Naive thymus-derived CD8-positive, alpha-beta T cell (primary cell): ENCODE measurements at regions not wholly inside any gene's neighbourhood (a gene's known extent, or its start where the extent isn't known, plus 50 kb on each side); places are given as distances from the start of the nearest gene placed in this dataset.
A peak's percentile ranks its signal among the peaks of the same experiment; 100 is the strongest.

Source experiments
- ATAC-seq, 2 donors: fragments of 150-1000 bp; cut with Tn5 transposase in 1 of 2; sonication (Bioruptor Pico), chemical (Tn5 transposase) in 1 of 2; 1 replicate in 1 of 2; 2 replicates in 1 of 2; pipeline ENCODE4 v1.10.0; 2021; ENCODE audit warnings: mild to moderate bottlenecking in 2 of 2, moderate library complexity in 2 of 2
- POLR2A ChIA-PET: fragments of 350-600 bp; sonication (Branson Sonifier 250); formaldehyde crosslinking; loops from one replicate; lab custom pipeline; 2021; ENCODE audit warnings: antibody characterized with exemption; lab: Charles Lee
- DNase-seq, 10 donors: peaks; one replicate each; pipeline versions ENCODE4 v3.0.0 to v3.0.0-alpha.2; 2020 to 2022
- H3K27ac Mint-ChIP-seq, 10 donors: one replicate each; pipeline ENCODE4 v1.8.0; 2020 to 2022; ENCODE audit warnings: mild to moderate bottlenecking in 10 of 10, mixed read lengths in 10 of 10, moderate library complexity in 4 of 10, inconsistent platforms in 1 of 10
- H3K27me3 Mint-ChIP-seq, 5 donors: one replicate each; pipeline ENCODE4 v1.8.0; 2021 to 2022; ENCODE audit warnings: mixed read lengths in 5 of 5
- H3K36me3 Mint-ChIP-seq, 3 donors: one replicate each; pipeline ENCODE4 v1.8.0; 2020 to 2022; ENCODE audit warnings: mixed read lengths in 3 of 3, mild to moderate bottlenecking in 2 of 3, inconsistent platforms in 1 of 3
- H3K4me1 Mint-ChIP-seq, 4 donors: one replicate each; pipeline ENCODE4 v1.8.0; 2021 to 2022; ENCODE audit warnings: mixed read lengths in 4 of 4
- H3K4me3 Mint-ChIP-seq, 10 donors: one replicate each; pipeline ENCODE4 v1.8.0; 2020 to 2022; ENCODE audit warnings: mild to moderate bottlenecking in 10 of 10, mixed read lengths in 10 of 10, moderate library complexity in 6 of 10, inconsistent platforms in 1 of 10
- H3K9me3 Mint-ChIP-seq, 9 donors: one replicate each; pipeline ENCODE4 v1.8.0; 2020 to 2022; ENCODE audit warnings: mixed read lengths in 9 of 9, mild to moderate bottlenecking in 3 of 9, inconsistent platforms in 1 of 9, moderate library complexity in 1 of 9

DNA sequence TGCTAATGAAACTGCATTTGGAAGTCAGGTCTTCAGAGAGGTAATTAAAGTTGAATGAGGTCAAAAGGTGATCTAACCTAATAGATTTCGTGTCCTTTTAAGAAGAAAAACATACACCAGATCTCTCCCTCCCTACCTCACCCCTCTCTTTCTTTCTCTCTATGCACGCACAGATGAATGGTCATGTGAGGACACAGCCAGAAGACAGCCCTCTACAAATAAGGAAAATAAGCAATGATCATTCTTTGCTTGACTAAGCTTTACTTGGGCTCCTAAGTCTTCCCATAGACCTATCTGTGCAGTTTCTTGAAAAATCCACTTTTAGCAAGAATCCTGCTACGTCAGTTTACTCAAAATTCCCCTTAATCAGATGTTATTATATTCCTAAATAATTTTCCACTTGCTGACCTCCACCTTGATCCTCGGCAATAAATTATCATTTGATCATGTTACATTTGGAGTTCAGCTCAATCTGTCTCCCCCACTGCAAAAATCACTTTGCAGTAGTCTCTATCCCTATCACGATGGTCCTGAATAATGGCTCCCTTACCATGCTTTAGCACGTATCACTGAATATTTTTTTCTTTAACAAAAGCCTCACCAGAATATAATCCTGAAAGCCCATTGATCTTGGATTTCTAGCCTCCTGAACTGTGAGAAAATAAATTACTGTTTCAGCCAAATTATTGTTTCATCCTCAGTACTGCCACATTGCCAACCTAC is 527.3 kb downstream of the GABRG1 start:
- no peak overlapping the region for H3K27ac Mint-ChIP-seq
- no peak overlapping the region for H3K4me3 Mint-ChIP-seq
- H3K4me1 Mint-ChIP-seq, result no peaks in the 10 kb centered on the region
- H3K27me3 Mint-ChIP-seq, result no peaks in the 10 kb centered on the region
- H3K36me3 Mint-ChIP-seq, result no peaks in the 10 kb centered on the region
- POLR2A ChIA-PET, result no interaction called here
- H3K9me3 Mint-ChIP-seq, result peaks cover 0 to 20% (median 5%) of the 10 kb centered on the region in 9 donors
- DNase-seq (no peak), ATAC-seq (no peak)

- POLR2A ChIA-PET, result no interaction called here
- Mint-ChIP-seq H3K27me3 (no peaks in the 10 kb centered on the region), H3K27ac (no peak overlapping the region), H3K9me3 (peaks cover 2 to 46% (median 11%) of the 10 kb centered on the region in 9 donors), H3K4me3 (no peak overlapping the region), H3K4me1 (no peaks in the 10 kb centered on the region), H3K36me3 (no peaks in the 10 kb centered on the region)
- DNase-seq (no peak), ATAC-seq (no peak)
Observed at GRCh38 chr4:45580334-45580733, 543.5 kb downstream of the GABRG1 start.

GRCh38 chr4:45578874-45579273 is 545.0 kb downstream of the GABRG1 start:
- no peaks in the 10 kb centered on the region for H3K4me1 Mint-ChIP-seq
- ATAC-seq (no peak), DNase-seq (no peak)
- H3K27ac Mint-ChIP-seq, result no peak overlapping the region
- H3K9me3 Mint-ChIP-seq, result peaks cover 2 to 33% (median 12%) of the 10 kb centered on the region in 9 donors
- H3K4me3 Mint-ChIP-seq, result no peak overlapping the region
- H3K27me3 Mint-ChIP-seq, result no peaks in the 10 kb centered on the region
- H3K36me3 Mint-ChIP-seq, result no peaks in the 10 kb centered on the region
- POLR2A ChIA-PET, result no interaction called here

DNA sequence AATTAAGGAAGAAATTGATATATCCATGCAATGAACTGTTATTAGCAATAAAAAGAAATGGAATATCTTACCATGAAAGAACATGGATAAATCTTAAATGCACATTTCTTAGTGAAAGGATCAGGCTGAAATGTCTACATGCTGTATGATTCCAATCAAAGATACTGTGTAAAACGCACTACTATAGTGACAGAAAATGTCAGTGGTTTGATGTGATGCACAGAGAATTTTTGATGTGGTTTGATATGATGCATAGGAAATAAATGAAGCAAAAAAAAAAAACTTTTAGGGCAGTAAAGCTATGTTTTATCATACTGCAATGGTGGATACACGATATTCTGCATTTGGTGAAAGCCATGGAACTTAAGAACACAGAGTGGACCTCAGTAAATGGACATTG is 547.6 kb downstream of the GABRG1 start:
- H3K9me3 Mint-ChIP-seq, result peaks cover 2 to 14% (median 8%) of the 10 kb centered on the region in 9 donors
- no peaks in the 10 kb centered on the region for H3K4me1 Mint-ChIP-seq
- no peak for DNase-seq
- H3K27me3 Mint-ChIP-seq, result no peaks in the 10 kb centered on the region
- H3K4me3 Mint-ChIP-seq, result no peak overlapping the region
- no peak for ATAC-seq
- no peaks in the 10 kb centered on the region for H3K36me3 Mint-ChIP-seq
- no peak overlapping the region for H3K27ac Mint-ChIP-seq
- POLR2A ChIA-PET, result no interaction called here

GRCh38 chr4:45569619-45570018 is 554.2 kb downstream of the GABRG1 start:
- H3K4me3 Mint-ChIP-seq, result no peak overlapping the region
- no peaks in the 10 kb centered on the region for H3K36me3 Mint-ChIP-seq

DNA sequence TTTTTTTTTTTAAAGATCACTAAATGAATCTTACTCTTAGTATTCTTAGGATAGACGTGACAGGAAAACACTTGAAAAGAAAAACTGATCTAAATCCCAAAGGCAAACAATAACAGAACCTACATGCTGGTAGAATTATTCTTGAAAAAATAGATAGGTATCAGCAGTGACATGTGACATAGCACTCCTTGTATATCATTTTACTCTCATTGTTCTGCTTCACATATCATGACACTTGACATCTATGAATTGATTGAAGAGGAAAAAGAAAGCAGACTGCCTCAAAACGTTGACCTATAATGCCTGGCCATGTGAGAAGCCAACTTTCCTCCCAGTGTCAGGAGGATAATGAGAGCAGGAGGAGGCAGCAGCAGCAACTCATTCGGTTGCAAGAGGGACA is 555.2 kb downstream of the GABRG1 start:
- no peak for ATAC-seq
- Mint-ChIP-seq H3K9me3 (peaks cover 0 to 12% (median 5%) of the 10 kb centered on the region in 9 donors), H3K4me3 (no peak overlapping the region), H3K27me3 (no peaks in the 10 kb centered on the region), H3K4me1 (no peaks in the 10 kb centered on the region), H3K27ac (no peak overlapping the region), H3K36me3 (no peaks in the 10 kb centered on the region)
- no peak for DNase-seq
- POLR2A ChIA-PET, result no interaction called here

More at GRCh38 chr4:45569619-45570018, 554.2 kb downstream of the GABRG1 start:
- POLR2A ChIA-PET, result no interaction called here
- peaks cover 0 to 12% (median 5%) of the 10 kb centered on the region in 9 donors for H3K9me3 Mint-ChIP-seq
- no peaks in the 10 kb centered on the region for H3K4me1 Mint-ChIP-seq
- no peak overlapping the region for H3K27ac Mint-ChIP-seq
- DNase-seq, result no peak
- H3K27me3 Mint-ChIP-seq, result no peaks in the 10 kb centered on the region
- no peak for ATAC-seq

GRCh38 chr4:45566896-45567603 is 556.8 kb downstream of the GABRG1 start:
- POLR2A ChIA-PET, result no interaction called here
- no peak for DNase-seq
- Mint-ChIP-seq H3K4me3 (no peak overlapping the region), H3K27ac (no peak overlapping the region), H3K27me3 (no peaks in the 10 kb centered on the region), H3K9me3 (peaks cover 0 to 12% (median 2%) of the 10 kb centered on the region in 9 donors), H3K4me1 (no peaks in the 10 kb centered on the region), H3K36me3 (no peaks in the 10 kb centered on the region)
- no peak for ATAC-seq

- DNase-seq, result no peak
- no peaks in the 10 kb centered on the region for H3K27me3 Mint-ChIP-seq
- no peak overlapping the region for H3K27ac Mint-ChIP-seq
- POLR2A ChIA-PET, result no interaction called here
- H3K4me3 Mint-ChIP-seq, result no peak overlapping the region
- H3K9me3 Mint-ChIP-seq, result peaks cover 0 to 17% (median 5%) of the 10 kb centered on the region in 9 donors
- ATAC-seq, result no peak
- no peaks in the 10 kb centered on the region for H3K4me1 Mint-ChIP-seq
- no peaks in the 10 kb centered on the region for H3K36me3 Mint-ChIP-seq
Observed at GRCh38 chr4:45554423-45554822, 569.4 kb downstream of the GABRG1 start.

DNA sequence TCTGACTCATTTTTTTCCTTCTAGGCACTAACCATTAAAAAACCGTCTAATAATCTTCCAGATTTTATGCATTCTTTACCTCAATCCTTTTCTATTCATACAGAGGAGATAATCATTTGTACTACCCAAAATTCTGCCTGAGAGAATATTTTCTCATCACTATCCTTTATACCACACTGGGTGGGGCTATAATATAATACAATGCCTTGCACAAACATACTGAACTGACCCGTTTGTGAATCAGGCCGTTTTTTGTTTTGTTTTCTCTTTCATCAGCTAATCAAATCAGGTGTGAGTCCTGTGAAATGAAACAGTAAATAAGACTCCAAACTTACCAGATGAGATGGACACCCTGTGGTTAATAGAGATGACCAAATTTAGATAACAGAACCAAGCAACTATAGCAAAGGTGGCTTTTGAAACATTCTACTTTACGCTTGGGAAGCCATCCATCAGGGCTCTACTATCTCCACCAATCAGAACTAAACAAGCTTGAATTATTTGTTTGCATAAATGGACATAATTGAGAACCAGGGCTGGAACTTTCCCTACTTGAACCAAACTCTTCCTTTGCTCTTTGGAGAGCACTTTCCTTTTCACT is 573.0 kb downstream of the GABRG1 start:
- ATAC-seq (no peak), DNase-seq (no peak)
- Mint-ChIP-seq H3K9me3 (peaks cover 0 to 8% (median 0%) of the 10 kb centered on the region in 9 donors), H3K4me1 (no peaks in the 10 kb centered on the region), H3K27ac (no peak overlapping the region), H3K36me3 (no peaks in the 10 kb centered on the region), H3K4me3 (no peak overlapping the region), H3K27me3 (no peaks in the 10 kb centered on the region)
- POLR2A ChIA-PET, result no interaction called here

GRCh38 chr4:45539142-45539814 is 584.6 kb downstream of the GABRG1 start:
- Mint-ChIP-seq H3K27ac (no peak overlapping the region), H3K27me3 (no peaks in the 10 kb centered on the region), H3K9me3 (peaks cover 8 to 32% (median 14%) of the 10 kb centered on the region in 9 donors), H3K4me1 (no peaks in the 10 kb centered on the region), H3K36me3 (no peaks in the 10 kb centered on the region), H3K4me3 (no peak overlapping the region)
- DNase-seq, result no peak
- ATAC-seq, result no peak
- POLR2A ChIA-PET, result no interaction called here

GRCh38 chr4:45530498-45530897 is 593.4 kb downstream of the GABRG1 start:
- H3K4me1 Mint-ChIP-seq, result no peaks in the 10 kb centered on the region
- no peaks in the 10 kb centered on the region for H3K36me3 Mint-ChIP-seq
- DNase-seq (no peak), ATAC-seq (no peak)
- H3K27me3 Mint-ChIP-seq, result no peaks in the 10 kb centered on the region
- H3K27ac Mint-ChIP-seq, result no peak overlapping the region
- H3K9me3 Mint-ChIP-seq, result peaks cover 0 to 22% (median 13%) of the 10 kb centered on the region in 9 donors
- H3K4me3 Mint-ChIP-seq, result no peak overlapping the region
- POLR2A ChIA-PET, result no interaction called here

DNA sequence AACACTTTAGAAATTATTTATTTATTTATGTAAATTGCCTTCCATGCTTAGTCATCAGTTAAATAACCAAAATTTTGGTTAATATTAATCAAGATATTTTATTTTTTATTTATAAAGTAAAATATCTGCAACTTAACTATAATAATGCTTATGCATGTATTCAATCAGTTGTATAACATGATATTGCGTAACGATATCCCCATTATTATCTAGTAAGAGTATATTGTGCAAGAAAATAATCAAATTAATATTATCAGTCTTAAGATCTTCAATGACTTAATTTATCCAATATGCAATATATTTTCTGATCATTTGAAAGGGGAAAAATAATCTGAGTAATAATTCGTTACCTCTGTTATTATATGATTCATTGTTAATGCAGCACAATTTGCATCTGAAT is 596.7 kb downstream of the GABRG1 start:
- Mint-ChIP-seq H3K4me3 (no peak overlapping the region), H3K27ac (no peak overlapping the region), H3K27me3 (no peaks in the 10 kb centered on the region), H3K9me3 (peaks cover 0 to 16% (median 10%) of the 10 kb centered on the region in 9 donors), H3K4me1 (no peaks in the 10 kb centered on the region), H3K36me3 (no peaks in the 10 kb centered on the region)
- no peak for DNase-seq
- no peak for ATAC-seq
- POLR2A ChIA-PET, result no interaction called here

GRCh38 chr4:45518832-45519231 is 605.0 kb downstream of the GABRG1 start:
- Mint-ChIP-seq H3K4me3 (no peak overlapping the region), H3K4me1 (no peaks in the 10 kb centered on the region), H3K27ac (peak overlapping the region in 1 of 10 donors; percentile 24), H3K9me3 (peaks cover 2 to 26% (median 7%) of the 10 kb centered on the region in 9 donors), H3K36me3 (no peaks in the 10 kb centered on the region), H3K27me3 (no peaks in the 10 kb centered on the region)
- POLR2A ChIA-PET, result no interaction called here
- DNase-seq (no peak), ATAC-seq (no peak)
